Stimulated activated naive CD8-positive, alpha-beta T cell treated with anti-CD3 and anti-CD28 coated beads, Interleukin-15, amount 100 ng/mL, for 72 hours (primary cell): ENCODE measurements at regions not wholly inside any gene's neighbourhood (a gene's known extent, or its start where the extent isn't known, plus 50 kb on each side); places are given as distances from the start of the nearest gene placed in this dataset.
"Not testable (repeated sequence)": the region's sequence is repeated elsewhere in the genome, so short reads cannot be mapped to it uniquely, and the experiment has no call there.

Experiments used
- ATAC-seq: fragments of 150-1000 bp; cut with Tn5 transposase; 2 replicates; pipeline ENCODE4 v1.10.0; 2021; ENCODE audit warnings: mild to moderate bottlenecking, moderate library complexity
- DNase-seq, 2 donors: peaks; one replicate each; pipeline ENCODE4 v3.0.0; 2021 to 2022
- H3K27ac Mint-ChIP-seq, 2 donors: one replicate each; pipeline ENCODE4 v1.8.0; 2022; ENCODE audit warnings: mild to moderate bottlenecking in 2 of 2, mixed read lengths in 2 of 2, moderate library complexity in 2 of 2
- H3K27me3 Mint-ChIP-seq: one replicate; pipeline ENCODE4 v1.8.0; 2022; ENCODE audit warnings: mixed read lengths
- H3K4me1 Mint-ChIP-seq: one replicate; pipeline ENCODE4 v1.8.0; 2022; ENCODE audit warnings: mild to moderate bottlenecking, mixed read lengths
- H3K4me3 Mint-ChIP-seq, 2 donors: one replicate each; pipeline ENCODE4 v1.8.0; 2022; ENCODE audit warnings: mild to moderate bottlenecking in 2 of 2, mixed read lengths in 2 of 2, moderate library complexity in 1 of 2
- H3K9me3 Mint-ChIP-seq, 2 donors: one replicate each; pipeline ENCODE4 v1.8.0; 2022; ENCODE audit warnings: mixed read lengths in 2 of 2

- no peaks in the 10 kb centered on the region for H3K4me1 Mint-ChIP-seq
- no peak overlapping the region for H3K27ac Mint-ChIP-seq
- no peaks in the 10 kb centered on the region for H3K27me3 Mint-ChIP-seq
- ATAC-seq, result no peak
- no peak overlapping the region for H3K4me3 Mint-ChIP-seq
- H3K9me3 Mint-ChIP-seq, result peaks cover 7 to 8% of the 10 kb centered on the region in 2 donors
- DNase-seq, result no peak
These were observed 527.1 kb downstream of the STIM2 start for GRCh38 chr4:27387711-27388110.

GRCh38 chr4:27397886-27398285 lies 537.2 kb downstream of the STIM2 start:
- H3K4me1 Mint-ChIP-seq, result no peaks in the 10 kb centered on the region
- DNase-seq (no peak), ATAC-seq (no peak)
- no peaks in the 10 kb centered on the region for H3K9me3 Mint-ChIP-seq
- no peak overlapping the region for H3K27ac Mint-ChIP-seq
- H3K27me3 Mint-ChIP-seq, result no peaks in the 10 kb centered on the region
- no peak overlapping the region for H3K4me3 Mint-ChIP-seq

- Mint-ChIP-seq H3K4me1 (no peaks in the 10 kb centered on the region), H3K27me3 (no peaks in the 10 kb centered on the region), H3K4me3 (no peak overlapping the region), H3K9me3 (peaks cover 0 to 1% of the 10 kb centered on the region in 2 donors), H3K27ac (no peak overlapping the region)
- ATAC-seq (no peak), DNase-seq (no peak)
These were observed 538.1 kb downstream of the STIM2 start for GRCh38 chr4:27398631-27399310.

GRCh38 chr4:27407616-27408015 lies 547.0 kb downstream of the STIM2 start:
- H3K27me3 Mint-ChIP-seq, result no peaks in the 10 kb centered on the region
- no peak overlapping the region for H3K4me3 Mint-ChIP-seq
- peaks cover 24 to 36% of the 10 kb centered on the region in 2 donors for H3K9me3 Mint-ChIP-seq
- no peaks in the 10 kb centered on the region for H3K4me1 Mint-ChIP-seq
- no peak overlapping the region for H3K27ac Mint-ChIP-seq
- ATAC-seq (no peak), DNase-seq (no peak)

- Mint-ChIP-seq H3K27me3 (no peaks in the 10 kb centered on the region), H3K27ac (no peak overlapping the region)
- ATAC-seq, result no peak
These were observed 552.0 kb downstream of the STIM2 start for GRCh38 chr4:27412613-27413012.

GRCh38 chr4:27414887-27415731 lies 554.5 kb downstream of the STIM2 start:
- DNase-seq, result no peak
- ATAC-seq, result no peak
- H3K4me1 Mint-ChIP-seq, result no peaks in the 10 kb centered on the region
- H3K27me3 Mint-ChIP-seq, result no peaks in the 10 kb centered on the region
- peaks cover 17 to 18% of the 10 kb centered on the region in 2 donors for H3K9me3 Mint-ChIP-seq
- no peak overlapping the region for H3K27ac Mint-ChIP-seq
- H3K4me3 Mint-ChIP-seq, result no peak overlapping the region

More at GRCh38 chr4:27412613-27413012, 552.0 kb downstream of the STIM2 start:
- Mint-ChIP-seq H3K4me1 (no peaks in the 10 kb centered on the region), H3K4me3 (no peak overlapping the region), H3K9me3 (peaks cover 13% of the 10 kb centered on the region in 2 donors)
- no peak for DNase-seq

GRCh38 chr4:27428661-27429060 lies 568.0 kb downstream of the STIM2 start:
- DNase-seq, result no peak
- no peaks in the 10 kb centered on the region for H3K27me3 Mint-ChIP-seq
- H3K4me1 Mint-ChIP-seq, result no peaks in the 10 kb centered on the region
- H3K9me3 Mint-ChIP-seq, result peaks cover 5% of the 10 kb centered on the region in 2 donors
- H3K4me3 Mint-ChIP-seq, result no peak overlapping the region
- no peak overlapping the region for H3K27ac Mint-ChIP-seq
- ATAC-seq, result no peak

- no peaks in the 10 kb centered on the region for H3K27me3 Mint-ChIP-seq
- DNase-seq, result no peak
- no peaks in the 10 kb centered on the region for H3K4me1 Mint-ChIP-seq
- no peak for ATAC-seq
- H3K27ac Mint-ChIP-seq, result no peak overlapping the region
- H3K9me3 Mint-ChIP-seq, result peaks cover 5% of the 10 kb centered on the region in 2 donors
- H3K4me3 Mint-ChIP-seq, result no peak overlapping the region
These were observed 568.8 kb downstream of the STIM2 start for GRCh38 chr4:27429364-27429871.

GRCh38 chr4:27442146-27442545 lies 581.5 kb downstream of the STIM2 start:
- Mint-ChIP-seq H3K27ac (no peak overlapping the region), H3K4me1 (no peaks in the 10 kb centered on the region), H3K4me3 (no peak overlapping the region), H3K27me3 (no peaks in the 10 kb centered on the region), H3K9me3 (no peaks in the 10 kb centered on the region)
- no peak for ATAC-seq
- no peak for DNase-seq

- H3K27me3 Mint-ChIP-seq, DNase-seq, H3K4me1 Mint-ChIP-seq, H3K9me3 Mint-ChIP-seq, H3K27ac Mint-ChIP-seq, H3K4me3 Mint-ChIP-seq, ATAC-seq: not testable (repeated sequence)
These were observed 582.0 kb downstream of the STIM2 start for GRCh38 chr4:27442661-27443060.

GRCh38 chr4:27463816-27464215 lies 603.2 kb downstream of the STIM2 start:
- H3K27ac Mint-ChIP-seq, result no peak overlapping the region
- no peak overlapping the region for H3K4me3 Mint-ChIP-seq
- no peaks in the 10 kb centered on the region for H3K4me1 Mint-ChIP-seq
- peaks cover 5 to 7% of the 10 kb centered on the region in 2 donors for H3K9me3 Mint-ChIP-seq
- H3K27me3 Mint-ChIP-seq, result no peaks in the 10 kb centered on the region
- no peak for ATAC-seq
- no peak for DNase-seq

GRCh38 chr4:27467351-27467750 lies 606.7 kb downstream of the STIM2 start:
- Mint-ChIP-seq H3K4me1 (no peaks in the 10 kb centered on the region), H3K4me3 (no peak overlapping the region), H3K9me3 (peaks cover 5 to 7% of the 10 kb centered on the region in 2 donors), H3K27ac (no peak overlapping the region), H3K27me3 (no peaks in the 10 kb centered on the region)
- DNase-seq (no peak), ATAC-seq (no peak)

- Mint-ChIP-seq H3K27ac (no peak overlapping the region), H3K4me3 (no peak overlapping the region), H3K27me3 (no peaks in the 10 kb centered on the region), H3K9me3 (no peaks in the 10 kb centered on the region), H3K4me1 (no peaks in the 10 kb centered on the region)
- ATAC-seq, result no peak
- DNase-seq, result no peak
These were observed 611.7 kb downstream of the STIM2 start for GRCh38 chr4:27472364-27472763.

GRCh38 chr4:27474691-27475090 lies 614.0 kb downstream of the STIM2 start:
- ATAC-seq, result no peak
- Mint-ChIP-seq H3K27me3 (no peaks in the 10 kb centered on the region), H3K27ac (no peak overlapping the region), H3K4me3 (no peak overlapping the region), H3K9me3 (no peaks in the 10 kb centered on the region), H3K4me1 (no peaks in the 10 kb centered on the region)
- no peak for DNase-seq

GRCh38 chr4:27484216-27484615 lies 623.6 kb downstream of the STIM2 start:
- DNase-seq (no peak), ATAC-seq (no peak)
- H3K4me3 Mint-ChIP-seq, result no peak overlapping the region
- H3K27me3 Mint-ChIP-seq, result no peaks in the 10 kb centered on the region
- H3K9me3 Mint-ChIP-seq, result peaks cover 0 to 6% of the 10 kb centered on the region in 2 donors
- H3K27ac Mint-ChIP-seq, result no peak overlapping the region
- no peaks in the 10 kb centered on the region for H3K4me1 Mint-ChIP-seq

GRCh38 chr4:27490315-27490714 lies 629.7 kb downstream of the STIM2 start:
- H3K27me3 Mint-ChIP-seq, result no peaks in the 10 kb centered on the region
- no peak overlapping the region for H3K4me3 Mint-ChIP-seq
- H3K4me1 Mint-ChIP-seq, result no peaks in the 10 kb centered on the region
- no peak for ATAC-seq
- peaks cover 0 to 6% of the 10 kb centered on the region in 2 donors for H3K9me3 Mint-ChIP-seq
- no peak for DNase-seq
- no peak overlapping the region for H3K27ac Mint-ChIP-seq
